HL-60 (cell line): ENCODE measurements at regions not wholly inside any gene's neighbourhood (a gene's known extent, or its start where the extent isn't known, plus 50 kb on each side); places are given as distances from the start of the nearest gene placed in this dataset.

ENCODE experiments used
- CTCF ChIP-seq: IDR thresholded peaks from one replicate; pipeline ENCODE4 v1.5.1; 2011; ENCODE audit warnings: low read length, control low read depth, inconsistent platforms; ENCODE audit not compliant: insufficient read depth
- REST ChIP-seq: IDR thresholded peaks from 2 replicates; pipeline ENCODE4 v1.6.1; 2012; ENCODE audit warnings: low read depth; ENCODE audit not compliant: insufficient replicate concordance

- TF ChIP-seq CTCF (no peak), REST (no peak)
These were observed 179.4 kb upstream of the NUDT12 start for GRCh38 chr5:103741984-103742383.
